ENCODE measurements at regions not wholly inside any gene's neighbourhood (a gene's known extent, or its start where the extent isn't known, plus 50 kb on each side); places are given as distances from the start of the nearest gene placed in this dataset.

DNA sequence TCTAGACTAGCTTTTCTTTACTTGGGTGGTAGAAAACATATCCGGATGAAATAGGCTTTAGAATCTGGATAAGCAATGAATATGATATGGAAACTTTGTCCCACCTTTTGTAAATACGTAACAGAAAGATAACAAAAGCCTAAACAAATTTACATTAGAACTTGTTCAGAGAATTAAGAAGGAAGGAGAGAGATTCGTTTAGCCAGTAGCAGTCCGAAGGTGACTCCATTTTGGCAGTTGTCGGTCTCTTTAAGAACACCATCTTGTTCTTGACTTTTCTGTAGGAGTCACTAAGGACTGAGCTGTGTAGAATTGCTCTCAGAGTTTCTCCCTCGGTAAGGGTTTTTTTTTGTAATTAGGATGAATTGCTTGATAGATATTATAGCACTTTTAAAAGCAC, 475.1 kb downstream of the PCNX1 start (continued):
- TF ChIP-seq GRHL2 (CRISPR knock-in tag; IDR thresholded peaks at IDR 0.05; ENCODE audit: insufficient replicate concordance, severe bottlenecking) (no peak), TP53 (CRISPR knock-in tag; IDR thresholded peaks at IDR 0.05) (no peak), ZNF232 (CRISPR knock-in tag; IDR thresholded peaks at IDR 0.05) (no peak), ZNF138 (CRISPR knock-in tag; conservative IDR thresholded peaks at IDR 0.05) (no peak)
- TF ChIP-seq, protein P1, sequence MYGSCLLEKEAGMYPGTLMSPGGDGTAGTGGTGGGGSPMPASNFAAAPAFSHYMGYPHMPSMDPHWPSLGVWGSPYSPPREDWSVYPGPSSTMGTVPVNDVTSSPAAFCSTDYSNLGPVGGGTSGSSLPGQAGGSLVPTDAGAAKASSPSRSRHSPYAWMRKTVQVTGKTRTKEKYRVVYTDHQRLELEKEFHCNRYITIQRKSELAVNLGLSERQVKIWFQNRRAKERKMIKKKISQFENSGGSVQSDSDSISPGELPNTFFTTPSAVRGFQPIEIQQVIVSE (CRISPR knock-in tag; IDR thresholded peaks at IDR 0.05; ENCODE audit: borderline replicate concordance), result no peak
- TF ChIP-seq, protein P2, sequence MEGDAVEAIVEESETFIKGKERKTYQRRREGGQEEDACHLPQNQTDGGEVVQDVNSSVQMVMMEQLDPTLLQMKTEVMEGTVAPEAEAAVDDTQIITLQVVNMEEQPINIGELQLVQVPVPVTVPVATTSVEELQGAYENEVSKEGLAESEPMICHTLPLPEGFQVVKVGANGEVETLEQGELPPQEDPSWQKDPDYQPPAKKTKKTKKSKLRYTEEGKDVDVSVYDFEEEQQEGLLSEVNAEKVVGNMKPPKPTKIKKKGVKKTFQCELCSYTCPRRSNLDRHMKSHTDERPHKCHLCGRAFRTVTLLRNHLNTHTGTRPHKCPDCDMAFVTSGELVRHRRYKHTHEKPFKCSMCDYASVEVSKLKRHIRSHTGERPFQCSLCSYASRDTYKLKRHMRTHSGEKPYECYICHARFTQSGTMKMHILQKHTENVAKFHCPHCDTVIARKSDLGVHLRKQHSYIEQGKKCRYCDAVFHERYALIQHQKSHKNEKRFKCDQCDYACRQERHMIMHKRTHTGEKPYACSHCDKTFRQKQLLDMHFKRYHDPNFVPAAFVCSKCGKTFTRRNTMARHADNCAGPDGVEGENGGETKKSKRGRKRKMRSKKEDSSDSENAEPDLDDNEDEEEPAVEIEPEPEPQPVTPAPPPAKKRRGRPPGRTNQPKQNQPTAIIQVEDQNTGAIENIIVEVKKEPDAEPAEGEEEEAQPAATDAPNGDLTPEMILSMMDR (IDR thresholded peaks at IDR 0.05), result no peak
- TF ChIP-seq, protein P3, sequence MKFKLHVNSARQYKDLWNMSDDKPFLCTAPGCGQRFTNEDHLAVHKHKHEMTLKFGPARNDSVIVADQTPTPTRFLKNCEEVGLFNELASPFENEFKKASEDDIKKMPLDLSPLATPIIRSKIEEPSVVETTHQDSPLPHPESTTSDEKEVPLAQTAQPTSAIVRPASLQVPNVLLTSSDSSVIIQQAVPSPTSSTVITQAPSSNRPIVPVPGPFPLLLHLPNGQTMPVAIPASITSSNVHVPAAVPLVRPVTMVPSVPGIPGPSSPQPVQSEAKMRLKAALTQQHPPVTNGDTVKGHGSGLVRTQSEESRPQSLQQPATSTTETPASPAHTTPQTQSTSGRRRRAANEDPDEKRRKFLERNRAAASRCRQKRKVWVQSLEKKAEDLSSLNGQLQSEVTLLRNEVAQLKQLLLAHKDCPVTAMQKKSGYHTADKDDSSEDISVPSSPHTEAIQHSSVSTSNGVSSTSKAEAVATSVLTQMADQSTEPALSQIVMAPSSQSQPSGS (CRISPR knock-in tag; IDR thresholded peaks at IDR 0.05; ENCODE audit: borderline replicate concordance, low read depth), result no peak
- TF ChIP-seq, protein P4, sequence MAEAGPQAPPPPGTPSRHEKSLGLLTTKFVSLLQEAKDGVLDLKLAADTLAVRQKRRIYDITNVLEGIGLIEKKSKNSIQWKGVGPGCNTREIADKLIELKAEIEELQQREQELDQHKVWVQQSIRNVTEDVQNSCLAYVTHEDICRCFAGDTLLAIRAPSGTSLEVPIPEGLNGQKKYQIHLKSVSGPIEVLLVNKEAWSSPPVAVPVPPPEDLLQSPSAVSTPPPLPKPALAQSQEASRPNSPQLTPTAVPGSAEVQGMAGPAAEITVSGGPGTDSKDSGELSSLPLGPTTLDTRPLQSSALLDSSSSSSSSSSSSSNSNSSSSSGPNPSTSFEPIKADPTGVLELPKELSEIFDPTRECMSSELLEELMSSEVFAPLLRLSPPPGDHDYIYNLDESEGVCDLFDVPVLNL (CRISPR knock-in tag; IDR thresholded peaks at IDR 0.05; ENCODE audit: borderline replicate concordance, low read depth), result no peak

DNA sequence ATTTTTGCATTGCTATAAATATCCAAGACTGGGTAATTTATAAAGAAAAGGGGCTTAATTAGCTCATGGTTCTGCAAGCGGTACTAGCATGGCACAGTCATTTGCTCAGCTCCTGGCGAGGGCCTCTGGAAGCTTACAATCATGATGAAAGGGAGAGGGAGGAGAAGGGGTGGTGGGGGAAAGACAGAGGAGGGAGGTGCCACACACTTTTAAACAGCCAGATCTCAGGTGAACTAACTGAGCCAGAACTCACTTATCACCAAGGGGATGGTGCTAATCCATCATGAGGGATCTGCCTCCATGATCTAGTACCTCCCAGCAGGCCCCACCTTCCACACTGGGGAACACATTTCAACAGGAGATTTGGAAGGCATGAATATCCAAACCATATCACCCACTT, 476.3 kb downstream of the PCNX1 start:
- peaks cover 6% of the 10 kb centered on the region for H3K9me3 Mint-ChIP-seq
- ChIA-PET POLR2A (interaction anchor here (1.5 kb wide), 1 partner anchor 10 kb away, joined by 3 read pairs; no protein-coding TSS in a partner anchor), CTCF (no interaction called here)
- H3K27me3 Mint-ChIP-seq (ENCODE audit: low read depth), result no peaks in the 10 kb centered on the region
- peaks cover 8% of the 10 kb centered on the region for H3K36me3 Mint-ChIP-seq
- ATAC-seq (no peak; the same call in 1 of the 2 replicates), DNase-seq (ENCODE audit: low spot score) (no peak)
- peaks cover 48% of the 10 kb centered on the region for H3K4me1 Mint-ChIP-seq
- no peak overlapping the region for H3K4me3 Mint-ChIP-seq
- no peak overlapping the region for H3K27ac Mint-ChIP-seq
- TF ChIP-seq SMAD4 (CRISPR knock-in tag; IDR thresholded peaks at IDR 0.05), result no peak
- TF ChIP-seq, protein P3 (CRISPR knock-in tag; IDR thresholded peaks at IDR 0.05; ENCODE audit: borderline replicate concordance, low read depth), result no peak
- TF ChIP-seq, protein P1 (CRISPR knock-in tag; IDR thresholded peaks at IDR 0.05; ENCODE audit: borderline replicate concordance), result no peak
- no peak for TF ChIP-seq FOXP1 (CRISPR knock-in tag; IDR thresholded peaks at IDR 0.05; ENCODE audit: borderline replicate concordance)
- TF ChIP-seq, protein P5, sequence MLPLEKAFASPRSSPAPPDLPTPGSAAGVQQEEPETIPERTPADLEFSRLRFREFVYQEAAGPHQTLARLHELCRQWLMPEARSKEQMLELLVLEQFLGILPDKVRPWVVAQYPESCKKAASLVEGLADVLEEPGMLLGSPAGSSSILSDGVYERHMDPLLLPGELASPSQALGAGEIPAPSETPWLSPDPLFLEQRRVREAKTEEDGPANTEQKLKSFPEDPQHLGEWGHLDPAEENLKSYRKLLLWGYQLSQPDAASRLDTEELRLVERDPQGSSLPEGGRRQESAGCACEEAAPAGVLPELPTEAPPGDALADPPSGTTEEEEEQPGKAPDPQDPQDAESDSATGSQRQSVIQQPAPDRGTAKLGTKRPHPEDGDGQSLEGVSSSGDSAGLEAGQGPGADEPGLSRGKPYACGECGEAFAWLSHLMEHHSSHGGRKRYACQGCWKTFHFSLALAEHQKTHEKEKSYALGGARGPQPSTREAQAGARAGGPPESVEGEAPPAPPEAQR (CRISPR knock-in tag; IDR thresholded peaks at IDR 0.05), result no peak
- no peak for TF ChIP-seq ZNF416 (CRISPR knock-in tag; IDR thresholded peaks at IDR 0.05)
- no peak for TF ChIP-seq ESRRA (CRISPR knock-in tag; IDR thresholded peaks at IDR 0.05; ENCODE audit: borderline replicate concordance)
- TF ChIP-seq PRRX2 (CRISPR knock-in tag; IDR thresholded peaks at IDR 0.05), result no peak
- no peak for TF ChIP-seq NR2C2 (CRISPR knock-in tag; IDR thresholded peaks at IDR 0.05)
- TF ChIP-seq, protein P6, sequence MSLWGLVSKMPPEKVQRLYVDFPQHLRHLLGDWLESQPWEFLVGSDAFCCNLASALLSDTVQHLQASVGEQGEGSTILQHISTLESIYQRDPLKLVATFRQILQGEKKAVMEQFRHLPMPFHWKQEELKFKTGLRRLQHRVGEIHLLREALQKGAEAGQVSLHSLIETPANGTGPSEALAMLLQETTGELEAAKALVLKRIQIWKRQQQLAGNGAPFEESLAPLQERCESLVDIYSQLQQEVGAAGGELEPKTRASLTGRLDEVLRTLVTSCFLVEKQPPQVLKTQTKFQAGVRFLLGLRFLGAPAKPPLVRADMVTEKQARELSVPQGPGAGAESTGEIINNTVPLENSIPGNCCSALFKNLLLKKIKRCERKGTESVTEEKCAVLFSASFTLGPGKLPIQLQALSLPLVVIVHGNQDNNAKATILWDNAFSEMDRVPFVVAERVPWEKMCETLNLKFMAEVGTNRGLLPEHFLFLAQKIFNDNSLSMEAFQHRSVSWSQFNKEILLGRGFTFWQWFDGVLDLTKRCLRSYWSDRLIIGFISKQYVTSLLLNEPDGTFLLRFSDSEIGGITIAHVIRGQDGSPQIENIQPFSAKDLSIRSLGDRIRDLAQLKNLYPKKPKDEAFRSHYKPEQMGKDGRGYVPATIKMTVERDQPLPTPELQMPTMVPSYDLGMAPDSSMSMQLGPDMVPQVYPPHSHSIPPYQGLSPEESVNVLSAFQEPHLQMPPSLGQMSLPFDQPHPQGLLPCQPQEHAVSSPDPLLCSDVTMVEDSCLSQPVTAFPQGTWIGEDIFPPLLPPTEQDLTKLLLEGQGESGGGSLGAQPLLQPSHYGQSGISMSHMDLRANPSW (CRISPR knock-in tag; conservative IDR thresholded peaks at IDR 0.05; ENCODE audit: low read depth), result no peak
- no peak for TF ChIP-seq RELA (CRISPR knock-in tag; IDR thresholded peaks at IDR 0.05; ENCODE audit: borderline replicate concordance)
- no peak for TF ChIP-seq NFYB (CRISPR knock-in tag; conservative IDR thresholded peaks at IDR 0.05; ENCODE audit: low read depth)
- TF ChIP-seq, protein P7, sequence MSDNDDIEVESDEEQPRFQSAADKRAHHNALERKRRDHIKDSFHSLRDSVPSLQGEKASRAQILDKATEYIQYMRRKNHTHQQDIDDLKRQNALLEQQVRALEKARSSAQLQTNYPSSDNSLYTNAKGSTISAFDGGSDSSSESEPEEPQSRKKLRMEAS (CRISPR knock-in tag; IDR thresholded peaks at IDR 0.05), result no peak
- TF ChIP-seq, protein P8, sequence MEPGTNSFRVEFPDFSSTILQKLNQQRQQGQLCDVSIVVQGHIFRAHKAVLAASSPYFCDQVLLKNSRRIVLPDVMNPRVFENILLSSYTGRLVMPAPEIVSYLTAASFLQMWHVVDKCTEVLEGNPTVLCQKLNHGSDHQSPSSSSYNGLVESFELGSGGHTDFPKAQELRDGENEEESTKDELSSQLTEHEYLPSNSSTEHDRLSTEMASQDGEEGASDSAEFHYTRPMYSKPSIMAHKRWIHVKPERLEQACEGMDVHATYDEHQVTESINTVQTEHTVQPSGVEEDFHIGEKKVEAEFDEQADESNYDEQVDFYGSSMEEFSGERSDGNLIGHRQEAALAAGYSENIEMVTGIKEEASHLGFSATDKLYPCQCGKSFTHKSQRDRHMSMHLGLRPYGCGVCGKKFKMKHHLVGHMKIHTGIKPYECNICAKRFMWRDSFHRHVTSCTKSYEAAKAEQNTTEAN (CRISPR knock-in tag; IDR thresholded peaks at IDR 0.05), result no peak
- no peak for TF ChIP-seq JAZF1 (CRISPR knock-in tag; IDR thresholded peaks at IDR 0.05)

Data from WTC11 (cell line).